ENCODE measurements at regions not wholly inside any gene's neighbourhood (a gene's known extent, or its start where the extent isn't known, plus 50 kb on each side); places are given as distances from the start of the nearest gene placed in this dataset.
"Not testable (repeated sequence)": the region's sequence is repeated elsewhere in the genome, so short reads cannot be mapped to it uniquely, and the experiment has no call there.

- ATAC-seq, result peak; percentile 61 to 94
- peak overlapping the region in 1 of 2 donors; percentile 69 for H3K27ac Mint-ChIP-seq
- peaks cover 0 to 2% of the 10 kb centered on the region in 2 donors for H3K9me3 Mint-ChIP-seq
These were observed 77.8 kb upstream of the HES1 start for GRCh38 chr3:194058189-194058571.

GRCh38 chr3:194058753-194059152 lies 77.2 kb upstream of the HES1 start:
- H3K27ac Mint-ChIP-seq, result peak overlapping the region in 1 of 2 donors; percentile 69
- H3K9me3 Mint-ChIP-seq, result no peaks in the 10 kb centered on the region
- H3K36me3 Mint-ChIP-seq, result peaks cover 5% of the 10 kb centered on the region in 2 donors
- DNase-seq (ENCODE audit: low spot score in 2 of 2), result no peak
- no peak for ATAC-seq

More at GRCh38 chr3:194058189-194058571, 77.8 kb upstream of the HES1 start:
- peak; percentile 35 to 73 for DNase-seq (ENCODE audit: low spot score in 2 of 2)
- H3K36me3 Mint-ChIP-seq, result peaks cover 5 to 7% of the 10 kb centered on the region in 2 donors

DNA sequence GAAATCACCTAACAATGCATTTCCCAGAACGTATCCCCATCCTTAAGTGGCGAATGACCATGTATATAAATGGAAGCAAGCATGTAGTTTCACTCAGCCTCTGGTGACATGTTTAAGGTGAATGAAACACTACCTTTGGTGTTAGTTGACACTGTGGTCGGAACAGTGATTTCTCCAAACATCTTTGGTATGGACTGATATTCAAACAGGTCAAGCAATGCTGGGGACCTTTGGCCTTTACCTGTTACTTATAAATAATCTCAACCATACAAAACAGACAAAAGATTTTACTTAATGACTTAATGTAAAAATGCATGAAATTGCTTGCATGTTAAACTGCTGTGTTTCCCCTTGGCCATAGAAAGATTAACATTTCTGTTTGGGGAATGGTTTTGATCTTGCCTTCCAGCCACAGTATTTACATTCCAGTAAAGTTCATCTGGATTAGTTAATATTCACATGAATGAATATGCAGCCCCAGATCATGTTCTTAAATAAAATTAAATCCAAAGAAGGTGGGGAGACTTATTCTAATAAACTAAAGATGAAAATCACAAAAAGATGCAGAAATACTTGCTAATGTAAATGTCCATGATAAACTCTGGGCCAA lies 74.4 kb upstream of the HES1 start:
- Mint-ChIP-seq H3K9me3 (no peaks in the 10 kb centered on the region), H3K27ac (no peak overlapping the region), H3K36me3 (peaks cover 2 to 5% of the 10 kb centered on the region in 2 donors)
- ATAC-seq (no peak), DNase-seq (ENCODE audit: low spot score in 2 of 2) (no peak)

DNA sequence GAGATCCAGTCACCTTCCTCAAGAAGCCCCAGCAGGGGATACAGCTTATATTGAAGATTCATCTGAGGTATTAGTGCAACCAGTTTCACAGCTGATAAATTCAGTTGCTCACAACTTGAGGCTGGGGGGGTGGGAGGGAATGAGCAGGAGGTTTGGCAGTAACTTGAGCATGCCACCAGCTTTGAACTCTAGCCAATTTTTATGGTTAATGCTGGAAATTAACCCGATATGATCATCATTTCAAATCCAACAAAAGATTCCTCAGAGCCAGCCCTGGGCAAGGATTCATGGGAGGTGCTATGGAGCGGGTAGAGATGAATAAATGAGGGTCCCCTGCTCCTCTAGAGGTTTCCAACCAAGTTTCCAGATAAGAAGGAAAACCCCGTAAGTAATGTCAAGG lies 73.1 kb upstream of the HES1 start:
- peaks cover 0 to 8% of the 10 kb centered on the region in 2 donors for H3K9me3 Mint-ChIP-seq
- no peak overlapping the region for H3K27ac Mint-ChIP-seq
- H3K36me3 Mint-ChIP-seq, result peaks cover 0 to 2% of the 10 kb centered on the region in 2 donors

GRCh38 chr3:194064380-194065332 lies 71.3 kb upstream of the HES1 start:
- ATAC-seq (no peak), DNase-seq (ENCODE audit: low spot score in 2 of 2) (no peak)
- peaks cover 0 to 12% of the 10 kb centered on the region in 2 donors for H3K9me3 Mint-ChIP-seq
- peaks cover 5% of the 10 kb centered on the region in 2 donors for H3K36me3 Mint-ChIP-seq
- H3K27ac Mint-ChIP-seq, result no peak overlapping the region

More for the DNA sequence above, 73.1 kb upstream of the HES1 start:
- no peak for ATAC-seq
- no peak for DNase-seq (ENCODE audit: low spot score in 2 of 2)

- H3K36me3 Mint-ChIP-seq; DNase-seq (ENCODE audit: low spot score in 2 of 2); H3K27ac Mint-ChIP-seq; ATAC-seq: not testable (repeated sequence)
- H3K9me3 Mint-ChIP-seq, result peaks cover 0 to 12% of the 10 kb centered on the region in 2 donors
These were observed 68.6 kb upstream of the HES1 start for GRCh38 chr3:194067327-194067726.

DNA sequence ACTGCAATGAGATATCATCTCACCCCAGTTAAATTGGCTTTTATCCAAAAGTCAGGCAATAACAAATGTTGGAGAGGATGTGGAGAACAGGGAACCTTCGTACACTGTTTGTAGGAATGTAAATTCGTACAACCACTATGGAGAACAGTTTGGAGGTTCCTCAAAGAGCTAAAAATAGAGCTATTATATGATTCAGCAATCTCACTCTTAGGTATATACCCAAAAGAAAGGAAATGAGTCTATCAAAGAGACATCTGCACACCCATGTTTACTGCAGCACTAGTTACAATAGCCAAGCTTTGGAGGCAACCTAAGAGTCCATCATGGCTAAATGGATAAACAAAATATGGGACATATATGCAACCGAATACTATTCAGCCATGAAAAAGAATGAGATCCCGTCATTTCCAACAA lies 68.0 kb upstream of the HES1 start:
- DNase-seq (ENCODE audit: low spot score in 2 of 2) (no peak), ATAC-seq (no peak)
- H3K27ac Mint-ChIP-seq, result no peak overlapping the region
- H3K9me3 Mint-ChIP-seq, result peaks cover 0 to 12% of the 10 kb centered on the region in 2 donors
- peaks cover 8 to 9% of the 10 kb centered on the region in 2 donors for H3K36me3 Mint-ChIP-seq

- no peak overlapping the region for H3K27ac Mint-ChIP-seq
- ATAC-seq, result no peak
These were observed 66.3 kb upstream of the HES1 start for GRCh38 chr3:194069421-194070219.

GRCh38 chr3:194070220-194070633 lies 65.7 kb upstream of the HES1 start:
- H3K36me3 Mint-ChIP-seq, result peaks cover 8 to 9% of the 10 kb centered on the region in 2 donors
- peaks cover 0 to 12% of the 10 kb centered on the region in 2 donors for H3K9me3 Mint-ChIP-seq
- DNase-seq (ENCODE audit: low spot score in 2 of 2) (no peak), ATAC-seq (no peak)
- no peak overlapping the region for H3K27ac Mint-ChIP-seq

More at GRCh38 chr3:194069421-194070219, 66.3 kb upstream of the HES1 start:
- H3K36me3 Mint-ChIP-seq, result peaks cover 8 to 9% of the 10 kb centered on the region in 2 donors
- no peak for DNase-seq (ENCODE audit: low spot score in 2 of 2)
- H3K9me3 Mint-ChIP-seq, result peaks cover 0 to 12% of the 10 kb centered on the region in 2 donors

DNA sequence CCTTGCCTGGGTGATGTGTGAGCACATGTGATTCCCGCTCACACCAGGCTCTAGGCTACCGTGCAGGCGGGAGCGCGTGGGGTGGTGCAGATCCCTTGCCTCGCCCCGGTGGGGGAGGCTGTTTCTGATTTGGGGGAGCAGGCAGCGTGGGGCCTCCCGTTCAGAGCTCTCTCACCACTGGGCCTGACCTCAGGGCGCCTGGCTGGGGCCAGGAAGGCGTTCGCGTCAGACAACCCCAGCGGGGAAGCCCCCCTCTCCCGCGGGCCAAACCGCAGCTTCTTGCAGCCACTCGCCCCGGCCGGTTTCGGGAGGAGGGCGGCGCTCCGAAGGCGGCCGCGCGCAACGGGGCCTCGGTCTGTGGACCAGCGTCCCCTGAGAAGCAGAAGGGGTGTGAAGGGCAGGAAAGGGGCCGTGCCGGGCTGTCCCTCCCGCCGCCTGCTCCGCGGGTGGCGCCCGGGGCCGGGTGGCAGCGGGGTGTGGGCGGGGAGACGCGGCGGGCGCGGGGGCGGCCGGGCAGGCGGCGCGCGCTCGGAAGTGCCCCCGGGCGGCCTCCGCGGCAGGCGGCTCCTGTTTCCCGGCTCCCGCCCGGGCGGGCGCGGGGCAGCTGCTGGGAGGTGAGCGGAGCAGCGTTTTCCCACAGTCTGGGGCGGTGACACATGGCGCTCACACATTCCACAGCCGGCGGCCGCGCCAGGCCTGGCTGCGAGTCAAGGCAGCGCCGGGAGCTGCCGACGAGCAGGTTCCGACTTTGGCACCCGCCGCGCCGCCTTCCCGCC lies 65.1 kb upstream of the HES1 start:
- ATAC-seq (peak; percentile 82 to 91), DNase-seq (ENCODE audit: low spot score in 2 of 2) (peak; percentile 59 to 90)
- peaks cover 8 to 9% of the 10 kb centered on the region in 2 donors for H3K36me3 Mint-ChIP-seq
- H3K9me3 Mint-ChIP-seq, result peaks cover 0 to 12% of the 10 kb centered on the region in 2 donors
- H3K27ac Mint-ChIP-seq, result no peak overlapping the region

GRCh38 chr3:194072097-194072428 lies 63.9 kb upstream of the HES1 start:
- H3K36me3 Mint-ChIP-seq, result peaks cover 8 to 9% of the 10 kb centered on the region in 2 donors
- H3K27ac Mint-ChIP-seq, result no peak overlapping the region
- DNase-seq (ENCODE audit: low spot score in 2 of 2) (no peak), ATAC-seq (peak in 1 of 2 donors; percentile 13)
- H3K9me3 Mint-ChIP-seq, result peaks cover 0 to 12% of the 10 kb centered on the region in 2 donors

DNA sequence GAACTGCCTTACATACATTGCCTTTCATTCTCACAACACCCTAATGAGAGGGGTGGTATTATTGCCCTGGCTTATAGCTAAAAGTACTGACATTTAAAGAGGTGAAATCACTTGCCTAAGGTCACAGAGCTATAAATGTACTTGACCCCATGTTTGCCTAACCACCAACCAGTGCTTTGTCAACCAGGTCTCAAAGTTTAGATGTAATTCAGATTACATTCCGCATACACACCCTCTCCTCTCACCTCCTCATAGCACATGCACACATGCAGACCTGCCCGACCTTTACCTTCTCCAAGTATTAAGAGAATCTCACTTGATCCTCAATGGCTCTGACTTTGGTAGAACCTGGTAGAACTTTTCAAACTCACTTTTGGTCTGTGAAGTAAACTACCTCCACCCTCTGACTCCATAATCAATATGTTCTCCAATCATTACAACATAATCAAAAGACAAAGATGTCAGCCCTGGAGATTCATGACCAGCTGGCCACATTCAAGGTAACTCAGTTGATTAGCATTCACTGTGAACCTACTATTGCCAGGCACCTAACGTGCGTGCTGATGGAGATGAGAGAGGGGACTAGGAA lies 63.2 kb upstream of the HES1 start:
- Mint-ChIP-seq H3K36me3 (peaks cover 8 to 9% of the 10 kb centered on the region in 2 donors), H3K9me3 (peaks cover 0 to 5% of the 10 kb centered on the region in 2 donors), H3K27ac (no peak overlapping the region)
- no peak for DNase-seq (ENCODE audit: low spot score in 2 of 2)
- no peak for ATAC-seq

DNA sequence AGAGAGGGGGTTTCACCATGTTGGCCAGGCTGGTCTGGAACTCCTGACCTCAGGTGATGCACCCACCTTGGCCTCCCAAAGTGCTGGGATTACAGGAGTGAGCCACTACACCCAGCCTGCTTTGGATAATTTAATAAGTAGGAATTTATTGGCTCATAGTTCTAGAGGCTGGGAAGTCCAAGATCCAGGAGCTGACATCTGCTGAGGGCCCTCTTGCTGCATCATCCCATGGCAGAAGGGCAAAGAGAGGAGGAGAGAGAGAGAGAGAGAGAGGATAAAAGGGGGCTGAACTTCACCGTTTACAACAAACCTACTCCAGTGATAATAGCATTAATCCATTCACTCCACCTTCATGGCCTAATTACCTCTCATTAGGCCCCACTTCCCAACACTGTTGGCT lies 62.0 kb upstream of the HES1 start:
- DNase-seq (ENCODE audit: low spot score in 2 of 2), result no peak
- Mint-ChIP-seq H3K9me3 (peaks cover 0 to 5% of the 10 kb centered on the region in 2 donors), H3K36me3 (peaks cover 8 to 9% of the 10 kb centered on the region in 2 donors), H3K27ac (no peak overlapping the region)
- no peak for ATAC-seq

- no peaks in the 10 kb centered on the region for H3K9me3 Mint-ChIP-seq
These were observed 60.8 kb upstream of the HES1 start for GRCh38 chr3:194075088-194075615.

GRCh38 chr3:194075802-194076460 lies 60.0 kb upstream of the HES1 start:
- no peak for DNase-seq (ENCODE audit: low spot score in 2 of 2)
- ATAC-seq, result no peak
- no peaks in the 10 kb centered on the region for H3K9me3 Mint-ChIP-seq
- H3K36me3 Mint-ChIP-seq, result no peaks in the 10 kb centered on the region
- no peak overlapping the region for H3K27ac Mint-ChIP-seq

More at GRCh38 chr3:194075088-194075615, 60.8 kb upstream of the HES1 start:
- no peak for DNase-seq (ENCODE audit: low spot score in 2 of 2)
- H3K36me3 Mint-ChIP-seq, result no peaks in the 10 kb centered on the region
- no peak for ATAC-seq
- H3K27ac Mint-ChIP-seq, result no peak overlapping the region
